NCI-H128 (cell line): ENCODE measurements at regions not wholly inside any gene's neighbourhood (a gene's known extent, or its start where the extent isn't known, plus 50 kb on each side); places are given as distances from the start of the nearest gene placed in this dataset.
"Not testable (repeated sequence)": the region's sequence is repeated elsewhere in the genome, so short reads cannot be mapped to it uniquely, and the experiment has no call there.

Source experiments
- DNase-seq: peaks from one replicate; lab custom pipeline; 2025; ENCODE audit not compliant: unreplicated experiment; lab: John Stamatoyannopoulos, UW

DNA sequence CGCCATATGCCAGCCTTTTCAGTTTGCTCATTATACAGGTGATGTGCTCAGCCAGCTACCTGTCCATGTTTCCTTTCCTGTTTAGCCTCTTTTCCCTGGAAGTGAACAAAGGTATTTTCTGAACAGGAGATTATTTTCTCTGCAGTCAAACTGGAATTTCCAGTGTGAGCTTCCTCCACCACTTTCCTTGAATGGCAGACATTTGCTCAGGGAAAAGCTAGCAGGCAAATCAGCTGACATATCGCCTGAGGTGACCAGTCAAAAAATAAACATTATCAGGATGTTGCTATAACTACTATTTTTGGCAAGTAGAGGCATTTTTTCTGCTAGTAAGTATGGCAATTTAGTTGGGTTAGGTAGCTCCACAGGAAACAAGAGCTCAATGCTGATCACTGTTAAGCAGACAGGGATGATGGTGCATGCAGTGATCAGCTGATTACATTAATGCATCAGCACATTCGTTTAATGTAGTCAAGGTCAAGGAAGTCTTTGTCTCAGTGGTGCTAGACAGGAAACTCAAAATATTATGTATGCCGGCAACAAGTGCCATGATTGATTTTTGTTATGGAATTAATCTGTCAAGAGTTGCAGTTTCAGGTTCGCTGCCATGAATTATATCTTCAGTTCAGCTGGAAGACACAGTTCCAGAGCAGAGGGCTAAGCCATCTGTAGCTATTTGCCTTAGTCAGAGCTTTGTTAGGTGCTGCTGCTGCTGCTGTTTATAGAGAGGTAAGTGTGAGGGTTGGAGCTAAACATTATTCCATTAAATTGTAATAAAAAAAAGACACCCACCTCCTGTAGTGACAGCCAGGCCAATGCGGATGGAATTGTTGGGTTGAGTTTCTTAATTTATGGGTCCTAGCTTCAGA lies 179.7 kb upstream of the ST6GALNAC5 start:
- DNase-seq, result no peak

DNA sequence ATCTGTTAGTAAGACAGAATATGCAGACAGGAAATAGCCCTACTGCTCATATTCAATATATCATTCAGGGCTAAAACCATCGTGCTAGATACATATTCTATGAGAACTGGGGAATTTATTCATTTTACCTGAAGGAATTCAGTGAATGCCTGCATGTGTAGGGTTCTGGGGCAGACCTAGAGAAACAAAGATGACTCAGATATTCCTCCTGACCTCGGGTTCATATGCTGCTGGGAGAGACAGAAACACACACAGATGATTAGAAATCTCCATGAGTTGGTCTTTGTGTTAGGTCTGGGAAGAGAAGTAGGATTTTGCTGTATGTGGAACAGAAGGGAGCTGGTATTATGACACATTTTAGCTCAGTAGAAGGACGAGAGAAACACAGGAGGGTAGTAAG lies 176.5 kb upstream of the ST6GALNAC5 start:
- DNase-seq, result no peak

DNA sequence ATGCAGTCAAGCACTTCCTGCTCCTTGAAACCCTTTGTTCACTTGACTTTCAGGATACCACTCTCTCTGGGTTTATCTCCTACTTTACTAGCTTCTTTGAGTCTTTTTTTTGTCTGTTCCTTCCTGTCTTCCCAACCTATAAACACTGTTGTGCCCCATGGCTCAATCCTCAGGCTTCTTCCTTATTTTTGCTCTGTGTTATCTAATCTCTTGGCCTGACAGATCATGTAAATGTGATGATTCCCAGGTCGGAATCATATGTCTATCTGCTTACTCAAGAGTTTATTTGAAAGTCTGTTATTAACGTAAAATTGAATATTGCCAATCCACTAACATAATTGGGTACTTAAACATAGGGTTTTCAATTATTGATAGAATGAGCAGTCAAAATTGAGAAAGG lies 171.7 kb upstream of the ST6GALNAC5 start:
- DNase-seq, result no peak

DNA sequence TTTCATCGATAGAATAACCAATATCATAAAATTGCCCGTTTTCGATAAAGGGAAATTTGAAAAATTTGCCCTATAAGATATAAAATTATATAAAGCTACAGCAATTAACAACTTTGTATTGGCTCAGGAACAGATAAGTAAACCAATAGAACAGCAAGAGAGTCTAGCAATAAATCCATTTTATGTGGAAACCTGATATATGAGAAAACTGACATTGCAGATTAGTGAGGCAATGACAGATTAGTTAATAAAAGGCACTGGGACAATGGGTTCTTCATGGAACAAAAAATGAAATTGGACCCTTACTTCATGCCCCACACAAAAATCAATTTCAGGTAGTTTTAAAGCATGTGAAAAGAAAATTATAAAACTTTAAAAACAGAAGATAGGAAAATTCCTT lies 169.9 kb upstream of the ST6GALNAC5 start:
- no peak for DNase-seq

DNA sequence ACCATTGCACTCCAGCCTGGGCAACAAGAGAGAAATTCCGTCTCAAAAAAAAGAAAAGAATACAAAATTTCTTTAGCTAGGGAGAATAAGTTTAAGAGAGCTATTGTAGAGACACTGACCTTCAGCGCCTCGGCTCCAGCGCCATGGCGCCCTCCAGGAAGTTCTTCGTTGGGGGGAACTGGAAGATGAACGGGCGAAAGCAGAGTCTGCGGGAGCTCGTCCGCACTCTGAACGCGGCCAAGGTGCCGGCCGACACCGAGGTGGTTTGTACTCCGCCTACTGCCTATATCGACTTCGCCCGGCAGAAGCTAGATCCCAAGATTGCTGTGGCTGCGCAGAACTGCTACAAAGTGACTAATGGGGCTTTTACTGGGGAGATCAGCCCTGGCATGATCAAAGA lies 167.6 kb upstream of the ST6GALNAC5 start:
- not testable (repeated sequence) for DNase-seq

DNA sequence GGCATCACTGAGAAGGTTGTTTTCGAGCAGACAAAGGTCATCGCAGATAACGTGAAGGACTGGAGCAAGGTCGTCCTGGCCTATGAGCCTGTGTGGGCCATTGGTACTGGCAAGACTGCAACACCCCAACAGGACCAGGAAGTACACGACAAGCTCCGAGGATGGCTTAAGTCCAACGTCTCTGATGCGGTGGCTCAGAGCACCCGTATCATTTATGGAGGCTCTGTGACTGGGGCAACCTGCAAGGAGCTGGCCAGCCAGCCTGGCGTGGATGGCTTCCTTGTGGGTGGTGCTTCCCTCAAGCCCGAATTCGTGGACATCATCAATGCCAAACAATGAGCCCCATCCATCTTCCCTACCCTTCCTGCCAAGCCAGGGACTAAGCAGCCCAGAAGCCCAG lies 167.1 kb upstream of the ST6GALNAC5 start:
- DNase-seq, result not testable (repeated sequence)

DNA sequence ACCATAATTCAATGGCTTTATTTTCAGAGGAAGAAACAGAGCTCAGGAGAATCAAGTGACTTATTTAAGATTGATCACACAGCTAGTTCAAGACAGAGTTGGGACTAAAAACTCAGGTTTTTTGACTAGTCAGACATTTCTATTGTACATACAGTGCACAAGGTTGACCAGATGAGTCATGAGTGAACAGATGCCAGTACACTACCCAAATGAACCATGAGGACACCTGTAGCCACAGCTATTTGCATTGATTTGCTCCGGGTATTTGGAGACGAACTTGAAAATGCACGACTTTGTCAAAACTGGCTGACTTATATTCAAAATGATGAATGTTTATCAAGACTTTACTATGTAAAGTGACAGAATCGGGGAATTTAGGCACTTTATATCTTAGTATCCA lies 161.7 kb upstream of the ST6GALNAC5 start:
- no peak for DNase-seq

DNA sequence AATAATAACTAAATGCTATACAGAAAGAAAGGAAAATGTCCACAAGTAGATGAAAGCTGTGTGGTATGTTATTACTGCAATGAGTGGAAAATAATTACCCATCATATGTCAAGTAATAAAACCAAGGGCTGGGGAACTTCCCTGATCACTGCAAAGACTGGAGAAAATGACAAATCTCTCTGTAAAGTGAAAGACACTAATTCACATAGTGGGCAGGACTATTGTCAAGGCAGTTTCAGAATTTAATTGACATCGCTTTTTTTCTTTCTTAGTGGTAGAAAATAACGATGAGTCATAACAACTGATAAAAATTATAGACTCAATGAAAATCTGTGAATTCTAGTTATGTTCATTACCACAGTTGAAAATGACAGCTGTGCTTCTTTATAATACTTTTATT lies 153.7 kb upstream of the ST6GALNAC5 start:
- DNase-seq, result no peak

DNA sequence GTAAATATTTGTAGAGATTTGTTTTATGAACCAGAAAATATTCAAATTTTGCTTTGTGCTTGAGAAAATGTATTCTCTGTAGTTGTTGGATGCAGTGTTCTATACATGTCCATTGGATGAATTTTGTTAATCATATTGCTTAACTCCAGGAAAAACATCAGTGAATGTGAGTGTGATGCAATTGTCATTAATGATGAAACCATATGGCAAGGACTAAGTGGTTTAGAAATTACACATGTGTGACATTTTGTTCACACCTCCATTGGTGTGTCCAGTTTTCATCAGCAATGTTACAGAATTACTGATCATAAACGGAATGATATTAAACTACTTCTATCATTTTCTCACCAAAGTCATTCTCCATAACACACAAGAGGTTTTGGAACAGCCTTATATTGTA lies 151.8 kb upstream of the ST6GALNAC5 start:
- DNase-seq, result no peak

DNA sequence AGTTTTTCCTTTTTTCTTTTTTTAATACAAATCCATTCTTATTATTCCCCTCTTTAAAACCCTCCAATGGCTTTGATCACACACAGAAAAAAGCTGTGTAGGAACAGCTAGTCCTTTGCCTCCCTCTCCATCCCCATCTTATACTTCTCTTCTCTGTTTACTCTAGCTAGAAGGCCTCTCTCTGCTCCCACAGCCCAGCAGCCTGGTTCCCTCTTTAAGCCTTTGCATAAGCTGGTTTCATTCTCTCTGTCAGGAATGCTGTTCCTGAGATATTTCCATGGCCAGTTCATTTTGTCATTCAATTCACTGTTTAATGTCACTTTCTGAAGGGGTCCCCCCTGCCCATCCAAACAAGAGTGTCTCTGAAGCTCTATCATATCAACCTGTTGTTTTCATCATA lies 143.3 kb upstream of the ST6GALNAC5 start:
- no peak for DNase-seq

DNA sequence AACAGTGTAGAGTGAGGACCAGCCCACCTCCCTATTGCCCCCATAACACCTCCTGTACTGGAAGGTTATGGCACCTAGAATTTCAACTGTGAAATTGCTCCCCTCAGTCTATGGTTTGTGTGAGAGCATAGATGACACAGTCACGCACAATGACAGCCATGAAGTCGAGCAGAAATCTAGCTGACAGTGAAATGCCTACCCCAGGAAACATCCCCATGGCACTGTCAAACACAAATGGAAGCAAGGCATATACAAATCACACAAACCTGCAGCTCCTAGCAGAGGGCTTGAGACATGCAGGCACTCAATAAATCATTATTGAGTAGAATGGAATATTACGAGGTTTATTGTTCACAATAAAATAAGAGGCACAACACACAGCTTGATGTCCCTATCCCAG lies 142.5 kb upstream of the ST6GALNAC5 start:
- no peak for DNase-seq

DNA sequence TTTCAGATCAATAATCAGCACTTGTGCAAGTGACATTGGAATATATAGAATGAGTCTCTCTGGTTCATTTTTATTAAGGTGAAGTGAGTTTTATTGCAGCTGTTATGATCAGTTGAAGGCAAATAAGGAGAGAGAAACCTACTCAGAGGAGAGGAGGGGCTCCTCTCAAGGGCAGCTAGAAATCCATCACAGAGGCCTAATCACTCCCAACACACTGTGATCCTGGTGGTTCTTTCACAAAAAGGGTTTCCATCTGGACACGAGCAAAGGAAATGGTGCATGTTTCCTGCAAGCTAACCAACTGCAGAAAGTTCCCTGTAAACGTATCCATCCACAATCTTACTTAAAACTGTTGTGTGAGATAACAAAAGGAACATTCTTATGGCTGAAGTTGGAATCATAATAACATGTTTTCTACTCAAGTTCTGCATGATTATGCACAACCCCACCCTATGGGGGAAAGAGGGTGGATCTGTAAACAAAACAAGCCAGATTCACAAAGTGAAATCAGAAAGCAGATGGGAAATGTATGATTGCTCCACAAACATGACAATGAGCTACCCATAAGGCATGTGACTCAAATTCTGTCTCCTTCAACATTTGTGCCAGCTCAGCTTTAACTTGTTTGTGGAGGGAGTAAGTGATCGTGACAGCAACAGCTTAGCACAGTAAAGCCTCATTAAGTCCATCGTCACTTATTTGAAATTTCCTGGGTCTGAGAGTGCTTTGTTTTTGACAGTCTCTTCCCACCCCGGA lies 141.2 kb upstream of the ST6GALNAC5 start:
- no peak for DNase-seq

DNA sequence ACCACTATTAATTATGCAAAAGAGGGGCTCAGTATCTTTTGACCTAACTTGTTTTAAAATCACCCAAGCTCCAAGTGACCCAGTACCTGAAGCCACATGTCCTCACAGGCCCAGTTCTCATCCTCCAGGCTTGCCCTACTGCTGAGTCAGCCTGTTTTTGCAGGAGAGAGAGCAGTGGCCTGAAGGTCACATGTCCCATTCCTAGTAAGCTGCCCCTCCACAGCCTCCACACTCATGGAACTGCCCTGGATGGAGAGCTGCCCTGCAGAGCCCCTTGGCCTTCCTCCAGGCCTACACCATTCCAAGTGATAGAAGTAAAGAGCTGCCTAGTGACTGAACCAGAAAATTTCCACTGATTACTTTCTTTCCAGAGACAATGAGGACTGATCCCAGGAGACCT lies 139.8 kb upstream of the ST6GALNAC5 start:
- no peak for DNase-seq

DNA sequence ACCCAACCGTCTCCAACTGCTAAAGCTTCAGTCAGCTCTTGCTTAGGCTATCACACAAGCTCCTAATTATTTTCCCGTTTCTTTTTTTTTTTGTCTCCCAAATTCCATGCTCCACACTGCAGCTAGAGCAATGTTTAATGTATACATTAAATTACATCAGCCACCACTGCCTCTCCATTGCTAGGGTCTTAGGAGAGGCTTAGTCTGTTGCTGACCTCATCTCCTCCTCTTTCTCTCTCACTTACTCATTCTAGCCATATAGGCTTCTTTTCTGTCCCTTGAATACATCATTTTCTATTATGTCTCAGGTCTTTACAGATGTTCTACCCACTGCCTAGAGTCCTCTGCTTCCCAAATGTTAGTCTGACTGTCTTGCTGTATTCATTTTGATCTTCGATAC lies 138.1 kb upstream of the ST6GALNAC5 start:
- DNase-seq, result no peak

DNA sequence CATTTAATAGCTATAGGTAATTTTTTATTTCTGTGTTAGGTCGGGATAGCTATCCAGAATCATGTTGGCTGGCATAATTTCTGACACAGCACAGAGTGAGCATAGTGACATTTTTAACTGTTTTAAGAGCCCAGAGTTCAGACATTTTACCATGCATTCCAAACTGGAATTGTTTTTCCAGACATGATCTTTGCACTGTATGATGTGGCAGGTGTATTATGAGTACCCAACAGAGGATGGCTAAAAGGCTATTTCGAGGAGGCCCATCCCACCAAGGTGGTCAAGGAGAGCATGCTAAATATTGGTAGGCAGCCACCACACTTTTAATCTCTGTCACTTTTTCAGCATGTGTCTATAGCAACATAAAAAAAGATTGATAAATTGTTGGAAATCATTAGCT lies 137.3 kb upstream of the ST6GALNAC5 start:
- no peak for DNase-seq

DNA sequence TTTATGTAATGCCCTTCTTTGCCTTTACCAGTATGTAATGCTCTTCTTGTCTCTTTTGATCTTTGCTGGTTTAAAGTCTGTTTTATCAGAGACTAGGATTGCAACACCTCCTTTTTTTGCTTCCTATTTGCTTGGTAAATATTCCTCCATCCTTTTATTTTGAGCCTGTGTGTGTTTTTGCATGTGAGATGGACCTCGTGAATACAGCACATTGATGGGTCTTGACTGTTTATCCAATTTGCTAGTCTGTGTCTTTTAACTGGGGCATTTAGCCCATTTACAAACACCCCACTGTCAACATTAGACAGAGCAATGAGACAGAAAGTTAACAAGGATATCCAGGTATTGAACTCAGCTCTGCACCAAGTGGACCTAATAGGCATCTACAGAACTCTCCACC lies 128.9 kb upstream of the ST6GALNAC5 start:
- DNase-seq, result not testable (repeated sequence)

DNA sequence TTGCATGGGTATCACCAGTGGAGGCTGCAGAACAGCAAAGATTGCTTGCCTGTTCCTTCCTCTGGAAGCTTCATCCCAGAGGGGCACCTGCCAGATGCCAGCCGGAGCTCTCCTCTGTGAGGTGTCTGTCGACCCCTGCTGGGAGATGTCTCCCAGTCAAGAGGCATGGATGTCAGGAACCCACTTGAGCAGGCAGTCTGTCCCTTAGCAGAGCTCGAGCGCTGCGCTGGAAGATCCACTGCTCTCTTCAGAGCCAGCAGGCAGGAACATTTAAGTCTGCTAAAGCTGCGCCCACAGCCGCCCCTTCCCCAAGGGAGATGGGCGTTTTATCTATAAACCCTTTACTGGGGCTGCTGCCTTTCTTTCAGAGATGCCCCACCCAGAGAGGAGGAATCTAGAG lies 126.3 kb upstream of the ST6GALNAC5 start:
- not testable (repeated sequence) for DNase-seq

DNA sequence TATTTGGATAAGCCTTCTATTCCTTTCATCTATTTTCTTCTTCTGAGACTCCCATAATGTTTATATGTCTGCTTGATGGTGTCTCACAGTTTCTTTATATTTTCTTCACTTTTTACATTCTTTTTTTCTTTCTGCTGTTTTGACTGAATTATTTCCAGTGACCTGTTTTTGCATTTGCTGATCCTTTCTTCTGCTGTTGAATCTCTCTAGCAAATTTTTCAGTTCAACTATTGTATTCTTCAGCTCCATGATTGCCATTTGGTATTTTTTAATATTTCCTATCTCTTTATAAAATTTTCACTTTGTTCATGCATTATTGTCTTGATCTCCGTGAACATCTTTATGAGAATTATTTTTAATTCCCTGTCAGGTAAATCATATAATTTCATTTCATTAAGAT lies 122.3 kb upstream of the ST6GALNAC5 start:
- no peak for DNase-seq

DNA sequence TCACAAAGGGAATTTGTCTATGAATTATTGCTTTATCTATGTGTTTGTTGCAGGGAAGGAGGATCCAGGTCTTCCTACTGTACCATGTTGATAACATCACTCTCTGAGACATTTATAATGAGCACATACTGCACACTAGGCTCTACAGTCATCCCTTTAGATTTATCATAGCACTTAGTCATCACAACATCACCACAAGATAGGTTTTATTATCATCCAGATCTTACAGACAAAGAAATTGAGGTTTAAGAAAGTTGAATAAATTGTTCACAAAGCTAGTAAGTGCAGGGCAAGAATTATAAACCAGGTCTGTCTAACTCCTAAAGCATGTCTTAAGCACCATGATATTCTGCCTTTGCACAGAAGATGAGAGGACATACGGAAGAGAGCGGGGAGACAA lies 121.1 kb upstream of the ST6GALNAC5 start:
- no peak for DNase-seq

DNA sequence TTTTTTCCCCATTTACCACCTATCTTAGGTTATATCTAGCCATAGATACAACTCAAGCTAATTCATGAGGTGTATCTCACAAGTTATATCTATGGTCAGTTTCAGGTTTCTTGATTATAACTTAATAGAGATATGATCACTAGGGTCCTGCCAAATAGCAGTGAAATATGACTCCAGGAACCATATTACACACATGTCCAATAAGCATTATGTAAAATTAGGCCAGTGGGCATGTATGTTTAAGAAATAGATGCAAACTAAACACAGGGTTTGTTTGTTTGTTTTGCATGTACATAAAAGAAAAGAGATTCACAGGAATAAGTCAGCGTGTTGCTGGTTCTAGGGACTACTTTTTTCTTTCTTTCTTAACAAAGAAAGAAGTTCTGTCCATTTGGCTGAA lies 112.5 kb upstream of the ST6GALNAC5 start:
- DNase-seq, result no peak

DNA sequence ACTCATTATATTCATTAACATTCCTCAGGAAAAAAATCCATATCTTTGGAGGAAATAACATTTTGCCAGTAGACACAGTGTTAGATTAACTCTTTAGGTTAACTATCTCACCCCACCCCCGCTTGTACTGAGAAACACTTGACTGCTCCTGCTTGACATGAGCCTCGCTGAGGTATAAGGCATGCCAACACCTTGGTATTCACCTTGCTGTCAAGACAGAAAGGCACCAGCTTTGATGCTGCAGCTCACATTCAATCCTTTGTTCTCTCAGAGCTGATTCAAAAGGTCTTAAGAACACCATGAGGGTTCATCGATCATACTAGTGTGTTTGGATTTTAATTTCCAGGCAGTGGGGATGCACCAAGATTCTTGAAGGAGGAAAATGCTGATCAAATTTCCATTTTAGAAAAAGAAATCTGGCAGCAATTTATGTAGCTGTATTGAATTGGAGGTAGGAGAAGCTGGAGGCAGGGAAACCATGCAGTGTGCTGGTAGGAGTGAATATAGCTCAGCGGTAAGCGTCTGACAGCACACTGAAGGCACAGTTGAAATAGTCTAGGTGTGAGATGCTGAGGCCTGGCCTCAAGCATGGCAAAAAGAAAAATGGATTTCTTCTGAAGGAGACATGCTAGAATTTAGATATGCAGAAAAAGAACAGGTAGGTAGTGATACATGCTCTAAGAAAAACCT lies 108.0 kb upstream of the ST6GALNAC5 start:
- DNase-seq, result no peak

DNA sequence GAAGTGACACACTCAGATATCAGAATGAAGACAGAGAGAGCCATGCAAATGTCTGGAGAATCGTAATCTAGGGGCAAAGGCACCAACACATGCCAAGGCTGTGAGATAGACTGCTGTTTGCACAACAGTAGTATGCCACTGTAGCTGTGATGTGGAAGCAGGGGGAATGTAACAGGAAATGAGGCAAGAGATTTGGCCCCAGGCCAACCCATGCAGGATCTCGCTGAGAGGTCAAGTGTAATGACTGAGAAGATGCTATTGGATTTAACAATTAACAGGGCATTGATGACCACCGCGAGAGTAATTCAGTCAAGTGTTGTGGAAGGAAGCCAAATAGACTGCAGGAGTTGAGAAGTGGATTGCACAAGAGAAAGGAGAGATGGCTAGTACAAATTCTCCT lies 107.3 kb upstream of the ST6GALNAC5 start:
- peak; percentile 78 for DNase-seq
